OCI-LY1 (cell line): ENCODE measurements at regions not wholly inside any gene's neighbourhood (a gene's known extent, or its start where the extent isn't known, plus 50 kb on each side); places are given as distances from the start of the nearest gene placed in this dataset.

ENCODE experiments used
- H2AFZ ChIP-seq: fragments of 200-600 bp; sonication (generic), shearing (Covaris generic); 2 replicates; pipeline ENCODE4 v1.6.0; 2014; ENCODE audit warnings: antibody characterized with exemption, mild to moderate bottlenecking, low read length
- H3F3A ChIP-seq: fragments of 200-600 bp; sonication (generic), shearing (Covaris generic); 2 replicates; pipeline ENCODE4 v1.6.0; 2014; ENCODE audit warnings: mild to moderate bottlenecking, antibody characterized with exemption, low read length, moderate library complexity; ENCODE audit not compliant: insufficient read depth
- H3K27ac ChIP-seq: fragments of 200-600 bp; sonication (generic); 2 replicates; pipeline ENCODE4 v1.5.1; 2014; ENCODE audit warnings: low read length, mixed run types, mild to moderate bottlenecking, low read depth; ENCODE audit not compliant: poor library complexity, severe bottlenecking
- H3K27me3 ChIP-seq: fragments of 200-600 bp; sonication (generic); 2 replicates; pipeline ENCODE4 v1.6.0; 2014; ENCODE audit warnings: antibody characterized with exemption, mild to moderate bottlenecking, low read length, moderate library complexity; ENCODE audit not compliant: insufficient read depth
- H3K36me3 ChIP-seq: fragments of 200-600 bp; sonication (generic); 2 replicates; pipeline ENCODE4 v1.6.1; 2014; ENCODE audit warnings: mild to moderate bottlenecking, antibody characterized with exemption, low read length, moderate library complexity, mixed read lengths; ENCODE audit not compliant: insufficient read depth
- H3K4me1 ChIP-seq: fragments of 200-600 bp; sonication (generic); 2 replicates; pipeline ENCODE4 v1.5.1; 2014; ENCODE audit warnings: mild to moderate bottlenecking, low read length, moderate library complexity; ENCODE audit not compliant: insufficient read depth, severe bottlenecking
- H3K4me2 ChIP-seq: fragments of 200-600 bp; sonication (generic), shearing (Covaris generic); 2 replicates; pipeline ENCODE4 v1.6.1; 2014; ENCODE audit warnings: low read length
- H3K4me3 ChIP-seq: fragments of 200-600 bp; sonication (generic); 2 replicates; pipeline ENCODE4 v1.5.1; 2014; ENCODE audit warnings: low read length, low read depth, mild to moderate bottlenecking, mixed read lengths; ENCODE audit not compliant: poor library complexity, severe bottlenecking
- H3K79me2 ChIP-seq: fragments of 200-600 bp; shearing (Covaris generic); 2 replicates; pipeline ENCODE4 v1.6.1; 2016; ENCODE audit warnings: mixed run types, low read length, mixed read lengths; ENCODE audit not compliant: insufficient read depth
- H3K9ac ChIP-seq: fragments of 200-600 bp; sonication (generic), shearing (Covaris generic); 2 replicates; pipeline ENCODE4 v1.6.1; 2014; ENCODE audit warnings: mild to moderate bottlenecking, low read length, mixed read lengths
- H3K9me2 ChIP-seq: fragments of 200-600 bp; sonication (generic), shearing (Covaris generic); 2 replicates; pipeline ENCODE4 v1.6.1; 2014; ENCODE audit warnings: low read depth, mild to moderate bottlenecking, low read length, mixed read lengths
- H3K9me3 ChIP-seq: fragments of 200-600 bp; shearing (Covaris generic); 2 replicates; pipeline ENCODE4 v1.6.1; 2014; ENCODE audit warnings: low read length, mixed read lengths
- H4K20me1 ChIP-seq: fragments of 200-600 bp; sonication (generic), shearing (Covaris generic); 2 replicates; pipeline ENCODE4 v1.6.0; 2016; ENCODE audit warnings: mild to moderate bottlenecking, low read length; ENCODE audit not compliant: insufficient read depth
- EZH2 ChIP-seq: fragments of 200-600 bp; sonication (generic), shearing (Covaris generic); IDR thresholded peaks from 2 replicates; pipeline ENCODE4 v1.8.0; 2017; ENCODE audit warnings: borderline replicate concordance, mixed run types, mild to moderate bottlenecking, antibody characterized with exemption, low read length, moderate library complexity, mixed read lengths
- TF ChIP-seq, protein P1 (sequence below): fragments of 200-600 bp; sonication (generic), shearing (Covaris generic); IDR thresholded peaks from 2 replicates; pipeline ENCODE4 v1.5.1; 2017; ENCODE audit warnings: mild to moderate bottlenecking, antibody characterized with exemption, low read length, moderate library complexity, mixed read lengths

DNA sequence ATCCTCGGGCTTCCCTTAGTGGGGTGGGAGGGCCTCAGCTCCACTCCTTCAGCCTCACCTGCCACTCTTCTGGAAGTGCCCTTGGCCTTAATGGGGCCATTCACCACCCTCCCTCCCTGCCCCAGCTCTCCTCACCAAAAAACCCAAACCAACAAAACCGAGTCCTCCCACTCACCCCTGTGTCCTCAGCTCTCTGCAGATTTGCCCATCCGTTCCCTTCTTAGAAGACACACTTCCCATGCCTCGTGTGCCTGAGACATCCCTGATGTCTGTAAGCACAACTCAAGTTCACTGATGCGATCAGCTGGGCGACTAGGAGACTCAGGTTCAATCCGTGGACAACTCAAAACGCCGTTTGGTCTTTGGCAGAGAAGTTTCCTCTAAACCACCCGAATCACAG, 839.2 kb downstream of the TBC1D22A start:
- Histone ChIP-seq H3K4me2 (no peak overlapping the region), H3K36me3 (no peaks in the 10 kb centered on the region), H3K9me2 (no peaks in the 10 kb centered on the region), H3K27me3 (no peaks in the 10 kb centered on the region), H2AFZ (no peak overlapping the region), H3K9me3 (no peaks in the 10 kb centered on the region), H3K79me2 (no peaks in the 10 kb centered on the region), H4K20me1 (no peaks in the 10 kb centered on the region), H3K27ac (no peak overlapping the region), H3F3A (no peaks in the 10 kb centered on the region), H3K4me3 (no peak overlapping the region), H3K9ac (no peak overlapping the region), H3K4me1 (no peaks in the 10 kb centered on the region)
- TF ChIP-seq, protein P1, sequence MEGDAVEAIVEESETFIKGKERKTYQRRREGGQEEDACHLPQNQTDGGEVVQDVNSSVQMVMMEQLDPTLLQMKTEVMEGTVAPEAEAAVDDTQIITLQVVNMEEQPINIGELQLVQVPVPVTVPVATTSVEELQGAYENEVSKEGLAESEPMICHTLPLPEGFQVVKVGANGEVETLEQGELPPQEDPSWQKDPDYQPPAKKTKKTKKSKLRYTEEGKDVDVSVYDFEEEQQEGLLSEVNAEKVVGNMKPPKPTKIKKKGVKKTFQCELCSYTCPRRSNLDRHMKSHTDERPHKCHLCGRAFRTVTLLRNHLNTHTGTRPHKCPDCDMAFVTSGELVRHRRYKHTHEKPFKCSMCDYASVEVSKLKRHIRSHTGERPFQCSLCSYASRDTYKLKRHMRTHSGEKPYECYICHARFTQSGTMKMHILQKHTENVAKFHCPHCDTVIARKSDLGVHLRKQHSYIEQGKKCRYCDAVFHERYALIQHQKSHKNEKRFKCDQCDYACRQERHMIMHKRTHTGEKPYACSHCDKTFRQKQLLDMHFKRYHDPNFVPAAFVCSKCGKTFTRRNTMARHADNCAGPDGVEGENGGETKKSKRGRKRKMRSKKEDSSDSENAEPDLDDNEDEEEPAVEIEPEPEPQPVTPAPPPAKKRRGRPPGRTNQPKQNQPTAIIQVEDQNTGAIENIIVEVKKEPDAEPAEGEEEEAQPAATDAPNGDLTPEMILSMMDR = no peak

DNA sequence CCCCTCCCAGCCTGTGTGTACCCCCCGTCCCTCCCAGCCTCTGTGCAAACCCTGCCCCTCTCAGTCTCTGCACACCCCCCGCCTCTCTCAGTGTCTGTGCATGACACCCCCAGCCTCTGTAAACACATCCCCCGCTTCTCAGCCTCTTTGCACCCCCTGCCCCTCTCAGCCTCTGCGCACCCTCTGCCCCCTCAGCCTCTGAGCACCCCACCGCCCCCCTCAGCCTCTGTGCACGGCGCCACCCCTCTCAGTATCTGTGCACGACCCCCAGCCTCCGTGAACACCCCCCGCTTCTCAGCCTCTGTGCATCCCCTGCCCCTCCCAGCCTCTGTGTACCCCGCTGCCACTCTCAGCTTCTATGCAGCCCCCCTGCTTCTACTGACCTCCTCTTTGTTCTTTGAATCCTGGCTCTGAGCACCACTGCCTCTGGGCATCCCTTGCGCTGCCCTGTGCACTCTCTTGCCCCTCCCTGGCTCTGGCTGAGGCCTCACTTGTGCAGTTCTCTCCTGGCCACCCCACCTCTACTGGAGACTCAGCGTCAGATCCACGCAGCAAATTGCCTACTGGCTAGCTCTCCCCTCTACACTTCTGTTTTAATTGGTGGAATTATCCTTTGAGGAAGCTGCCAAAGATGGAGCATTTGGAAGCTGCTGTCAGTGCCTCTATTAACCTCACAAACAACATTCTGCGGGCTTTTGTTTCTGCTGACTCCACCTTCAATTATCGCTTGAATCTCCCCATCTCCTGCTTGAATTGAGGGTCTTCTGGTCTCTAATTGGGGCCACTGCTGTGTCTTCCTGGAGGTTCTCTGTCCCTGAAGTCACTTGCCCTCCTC, 838.6 kb downstream of the TBC1D22A start:
- Histone ChIP-seq H2AFZ (no peak overlapping the region), H3K27ac (no peak overlapping the region), H3K79me2 (no peaks in the 10 kb centered on the region), H3K27me3 (no peaks in the 10 kb centered on the region), H3F3A (no peaks in the 10 kb centered on the region), H3K4me2 (no peak overlapping the region), H3K36me3 (no peaks in the 10 kb centered on the region), H3K4me3 (no peak overlapping the region), H4K20me1 (no peaks in the 10 kb centered on the region), H3K4me1 (no peaks in the 10 kb centered on the region), H3K9me2 (no peaks in the 10 kb centered on the region), H3K9me3 (no peaks in the 10 kb centered on the region), H3K9ac (no peak overlapping the region)
- no peak for TF ChIP-seq EZH2
- TF ChIP-seq, protein P1 = no peak

DNA sequence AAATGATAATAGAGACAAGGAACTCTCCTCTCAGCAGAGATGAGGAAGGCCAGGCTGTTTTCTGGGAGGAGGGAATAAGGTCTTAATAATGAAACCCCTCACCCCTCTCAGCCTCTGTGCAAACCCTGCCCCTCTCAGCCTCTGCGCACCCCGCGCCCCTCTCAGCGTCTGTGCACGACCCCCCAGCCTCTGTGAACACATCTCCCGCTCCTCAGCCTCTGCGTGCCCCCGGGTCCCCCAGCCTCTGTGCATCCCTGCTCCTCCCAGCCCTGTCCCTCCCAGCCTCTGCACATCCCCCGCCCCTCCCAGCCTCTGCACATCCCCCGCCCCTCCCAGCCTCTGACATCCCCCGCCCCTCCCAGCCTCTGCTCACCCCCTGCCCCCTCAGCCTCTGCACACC, 837.8 kb downstream of the TBC1D22A start:
- H3K9me3 ChIP-seq = no peaks in the 10 kb centered on the region
- TF ChIP-seq, protein P1 = no peak
- no peak for TF ChIP-seq EZH2

More for the DNA sequence above, 837.8 kb downstream of the TBC1D22A start:
- Histone ChIP-seq H3K9ac (no peak overlapping the region), H3F3A (no peaks in the 10 kb centered on the region), H3K79me2 (no peaks in the 10 kb centered on the region), H3K9me2 (no peaks in the 10 kb centered on the region), H3K4me3 (no peak overlapping the region), H3K4me1 (no peaks in the 10 kb centered on the region), H3K36me3 (no peaks in the 10 kb centered on the region), H4K20me1 (no peaks in the 10 kb centered on the region), H3K27ac (no peak overlapping the region), H3K4me2 (no peak overlapping the region), H3K27me3 (no peaks in the 10 kb centered on the region), H2AFZ (no peak overlapping the region)
